OCI-LY1 (cell line): ENCODE measurements at regions not wholly inside any gene's neighbourhood (a gene's known extent, or its start where the extent isn't known, plus 50 kb on each side); places are given as distances from the start of the nearest gene placed in this dataset.

Experiments
- H2AFZ ChIP-seq: fragments of 200-600 bp; sonication (generic), shearing (Covaris generic); 2 replicates; pipeline ENCODE4 v1.6.0; 2014; ENCODE audit warnings: antibody characterized with exemption, mild to moderate bottlenecking, low read length
- H3F3A ChIP-seq: fragments of 200-600 bp; sonication (generic), shearing (Covaris generic); 2 replicates; pipeline ENCODE4 v1.6.0; 2014; ENCODE audit warnings: mild to moderate bottlenecking, antibody characterized with exemption, low read length, moderate library complexity; ENCODE audit not compliant: insufficient read depth
- H3K27ac ChIP-seq: fragments of 200-600 bp; sonication (generic); 2 replicates; pipeline ENCODE4 v1.5.1; 2014; ENCODE audit warnings: low read length, mixed run types, mild to moderate bottlenecking, low read depth; ENCODE audit not compliant: poor library complexity, severe bottlenecking
- H3K27me3 ChIP-seq: fragments of 200-600 bp; sonication (generic); 2 replicates; pipeline ENCODE4 v1.6.0; 2014; ENCODE audit warnings: antibody characterized with exemption, mild to moderate bottlenecking, low read length, moderate library complexity; ENCODE audit not compliant: insufficient read depth
- H3K36me3 ChIP-seq: fragments of 200-600 bp; sonication (generic); 2 replicates; pipeline ENCODE4 v1.6.1; 2014; ENCODE audit warnings: mild to moderate bottlenecking, antibody characterized with exemption, low read length, moderate library complexity, mixed read lengths; ENCODE audit not compliant: insufficient read depth
- H3K4me1 ChIP-seq: fragments of 200-600 bp; sonication (generic); 2 replicates; pipeline ENCODE4 v1.5.1; 2014; ENCODE audit warnings: mild to moderate bottlenecking, low read length, moderate library complexity; ENCODE audit not compliant: insufficient read depth, severe bottlenecking
- H3K4me2 ChIP-seq: fragments of 200-600 bp; sonication (generic), shearing (Covaris generic); 2 replicates; pipeline ENCODE4 v1.6.1; 2014; ENCODE audit warnings: low read length
- H3K4me3 ChIP-seq: fragments of 200-600 bp; sonication (generic); 2 replicates; pipeline ENCODE4 v1.5.1; 2014; ENCODE audit warnings: low read length, low read depth, mild to moderate bottlenecking, mixed read lengths; ENCODE audit not compliant: poor library complexity, severe bottlenecking
- H3K79me2 ChIP-seq: fragments of 200-600 bp; shearing (Covaris generic); 2 replicates; pipeline ENCODE4 v1.6.1; 2016; ENCODE audit warnings: mixed run types, low read length, mixed read lengths; ENCODE audit not compliant: insufficient read depth
- H3K9ac ChIP-seq: fragments of 200-600 bp; sonication (generic), shearing (Covaris generic); 2 replicates; pipeline ENCODE4 v1.6.1; 2014; ENCODE audit warnings: mild to moderate bottlenecking, low read length, mixed read lengths
- H3K9me2 ChIP-seq: fragments of 200-600 bp; sonication (generic), shearing (Covaris generic); 2 replicates; pipeline ENCODE4 v1.6.1; 2014; ENCODE audit warnings: low read depth, mild to moderate bottlenecking, low read length, mixed read lengths
- H3K9me3 ChIP-seq: fragments of 200-600 bp; shearing (Covaris generic); 2 replicates; pipeline ENCODE4 v1.6.1; 2014; ENCODE audit warnings: low read length, mixed read lengths
- H4K20me1 ChIP-seq: fragments of 200-600 bp; sonication (generic), shearing (Covaris generic); 2 replicates; pipeline ENCODE4 v1.6.0; 2016; ENCODE audit warnings: mild to moderate bottlenecking, low read length; ENCODE audit not compliant: insufficient read depth
- CTCF ChIP-seq: fragments of 200-600 bp; sonication (generic), shearing (Covaris generic); IDR thresholded peaks from 2 replicates; pipeline ENCODE4 v1.5.1; 2017; ENCODE audit warnings: mild to moderate bottlenecking, antibody characterized with exemption, low read length, moderate library complexity, mixed read lengths
- EZH2 ChIP-seq: fragments of 200-600 bp; sonication (generic), shearing (Covaris generic); IDR thresholded peaks from 2 replicates; pipeline ENCODE4 v1.8.0; 2017; ENCODE audit warnings: borderline replicate concordance, mixed run types, mild to moderate bottlenecking, antibody characterized with exemption, low read length, moderate library complexity, mixed read lengths

GRCh38 chr2:42877511-42877910 lies 85.1 kb upstream of the HAAO start:
- Histone ChIP-seq H3K9me2 (no peaks in the 10 kb centered on the region), H3K27me3 (peaks cover 3% of the 10 kb centered on the region), H3K9me3 (no peaks in the 10 kb centered on the region), H3K4me1 (no peaks in the 10 kb centered on the region), H3K79me2 (no peaks in the 10 kb centered on the region), H2AFZ (no peak overlapping the region), H3K27ac (no peak overlapping the region), H3K36me3 (no peaks in the 10 kb centered on the region), H3K9ac (no peak overlapping the region), H3K4me3 (no peak overlapping the region), H4K20me1 (no peaks in the 10 kb centered on the region), H3K4me2 (no peak overlapping the region), H3F3A (no peaks in the 10 kb centered on the region)
- TF ChIP-seq EZH2: no peak
- TF ChIP-seq CTCF: no peak

GRCh38 chr2:42876326-42876751 lies 84.0 kb upstream of the HAAO start:
- no peak overlapping the region for H3K27ac ChIP-seq
- H3K4me3 ChIP-seq: no peak overlapping the region
- no peaks in the 10 kb centered on the region for H4K20me1 ChIP-seq
- TF ChIP-seq EZH2 (no peak), CTCF (no peak)
- H2AFZ ChIP-seq: no peak overlapping the region
- no peaks in the 10 kb centered on the region for H3K79me2 ChIP-seq
- H3K9me3 ChIP-seq: no peaks in the 10 kb centered on the region
- peaks cover 3% of the 10 kb centered on the region for H3K27me3 ChIP-seq
- no peak overlapping the region for H3K4me2 ChIP-seq
- H3K9me2 ChIP-seq: no peaks in the 10 kb centered on the region
- H3K36me3 ChIP-seq: no peaks in the 10 kb centered on the region
- no peaks in the 10 kb centered on the region for H3K4me1 ChIP-seq
- H3F3A ChIP-seq: no peaks in the 10 kb centered on the region
- H3K9ac ChIP-seq: no peak overlapping the region

- no peak overlapping the region for H3K27ac ChIP-seq
- H3K27me3 ChIP-seq: peaks cover under 1% of the 10 kb centered on the region; the same call in 1 of the 2 replicates
Observed at GRCh38 chr2:42875880-42876279, 83.5 kb upstream of the HAAO start.

More at GRCh38 chr2:42875880-42876279, 83.5 kb upstream of the HAAO start:
- H3K9me2 ChIP-seq: no peaks in the 10 kb centered on the region
- no peaks in the 10 kb centered on the region for H3K79me2 ChIP-seq
- H3K9me3 ChIP-seq: no peaks in the 10 kb centered on the region
- H3K4me2 ChIP-seq: no peak overlapping the region
- H4K20me1 ChIP-seq: no peaks in the 10 kb centered on the region
- no peaks in the 10 kb centered on the region for H3F3A ChIP-seq
- H3K9ac ChIP-seq: no peak overlapping the region
- no peak overlapping the region for H3K4me3 ChIP-seq
- H2AFZ ChIP-seq: no peak overlapping the region
- no peaks in the 10 kb centered on the region for H3K4me1 ChIP-seq
- TF ChIP-seq EZH2 (no peak), CTCF (no peak)
- no peaks in the 10 kb centered on the region for H3K36me3 ChIP-seq
